ENCODE measurements at regions not wholly inside any gene's neighbourhood (a gene's known extent, or its start where the extent isn't known, plus 50 kb on each side); places are given as distances from the start of the nearest gene placed in this dataset.

GRCh38 chr2:63738019-63738418, 103.7 kb upstream of the UGP2 start:
- TF ChIP-seq CTCF (conservative IDR thresholded peaks at IDR 0.05), result no peak
- TF ChIP-seq ZFX (IDR thresholded peaks at IDR 0.05), result no peak

Measured in C4-2B (cell line).